ENCODE measurements at regions not wholly inside any gene's neighbourhood (a gene's known extent, or its start where the extent isn't known, plus 50 kb on each side); places are given as distances from the start of the nearest gene placed in this dataset.

- no peaks in the 10 kb centered on the region for H3K9me3 ChIP-seq
- no peaks in the 10 kb centered on the region for H3K27me3 ChIP-seq
- no peak overlapping the region for H3K4me3 ChIP-seq (ENCODE audit: low read depth, low read length)
- no peaks in the 10 kb centered on the region for H3K4me1 ChIP-seq
- TF ChIP-seq, protein P1, sequence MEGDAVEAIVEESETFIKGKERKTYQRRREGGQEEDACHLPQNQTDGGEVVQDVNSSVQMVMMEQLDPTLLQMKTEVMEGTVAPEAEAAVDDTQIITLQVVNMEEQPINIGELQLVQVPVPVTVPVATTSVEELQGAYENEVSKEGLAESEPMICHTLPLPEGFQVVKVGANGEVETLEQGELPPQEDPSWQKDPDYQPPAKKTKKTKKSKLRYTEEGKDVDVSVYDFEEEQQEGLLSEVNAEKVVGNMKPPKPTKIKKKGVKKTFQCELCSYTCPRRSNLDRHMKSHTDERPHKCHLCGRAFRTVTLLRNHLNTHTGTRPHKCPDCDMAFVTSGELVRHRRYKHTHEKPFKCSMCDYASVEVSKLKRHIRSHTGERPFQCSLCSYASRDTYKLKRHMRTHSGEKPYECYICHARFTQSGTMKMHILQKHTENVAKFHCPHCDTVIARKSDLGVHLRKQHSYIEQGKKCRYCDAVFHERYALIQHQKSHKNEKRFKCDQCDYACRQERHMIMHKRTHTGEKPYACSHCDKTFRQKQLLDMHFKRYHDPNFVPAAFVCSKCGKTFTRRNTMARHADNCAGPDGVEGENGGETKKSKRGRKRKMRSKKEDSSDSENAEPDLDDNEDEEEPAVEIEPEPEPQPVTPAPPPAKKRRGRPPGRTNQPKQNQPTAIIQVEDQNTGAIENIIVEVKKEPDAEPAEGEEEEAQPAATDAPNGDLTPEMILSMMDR (IDR thresholded peaks at IDR 0.05; ENCODE audit: low read depth, low read length): no peak
- H3K36me3 ChIP-seq: no peaks in the 10 kb centered on the region
- DNase-seq: no peak
Observed at GRCh38 chr12:89129167-89129870, 223.0 kb downstream of the DUSP6 start.

DNA sequence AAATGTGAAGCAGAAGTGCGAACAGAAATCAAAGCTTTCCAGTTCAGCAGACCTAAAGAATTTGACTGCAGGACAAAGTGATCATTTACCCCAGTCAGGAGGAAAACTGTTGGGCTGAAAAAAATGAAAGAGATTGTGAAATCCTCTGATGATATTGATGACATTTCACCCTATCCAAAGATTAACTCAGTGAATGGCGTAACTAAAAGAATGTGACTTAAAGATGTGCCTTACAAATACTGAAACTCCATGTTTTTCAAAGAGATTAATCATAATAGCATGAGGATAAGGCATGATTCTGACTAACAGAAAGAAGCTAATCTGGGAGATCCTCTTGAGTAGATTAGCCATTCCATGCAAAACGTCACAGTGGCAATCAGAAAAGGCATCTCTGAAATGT, 225.6 kb downstream of the DUSP6 start:
- H3K27me3 ChIP-seq: no peaks in the 10 kb centered on the region
- H3K36me3 ChIP-seq: no peaks in the 10 kb centered on the region
- DNase-seq: no peak
- H3K4me3 ChIP-seq (ENCODE audit: low read depth, low read length): no peak overlapping the region
- no peaks in the 10 kb centered on the region for H3K4me1 ChIP-seq
- TF ChIP-seq, protein P1 (IDR thresholded peaks at IDR 0.05; ENCODE audit: low read depth, low read length): no peak
- no peaks in the 10 kb centered on the region for H3K9me3 ChIP-seq

- no peaks in the 10 kb centered on the region for H3K9me3 ChIP-seq
- no peak overlapping the region for H3K4me3 ChIP-seq (ENCODE audit: low read depth, low read length)
- H3K27me3 ChIP-seq: no peaks in the 10 kb centered on the region
- TF ChIP-seq, protein P1 (IDR thresholded peaks at IDR 0.05; ENCODE audit: low read depth, low read length): no peak
- DNase-seq: no peak
- H3K36me3 ChIP-seq: no peaks in the 10 kb centered on the region
- no peaks in the 10 kb centered on the region for H3K4me1 ChIP-seq
Observed at GRCh38 chr12:89122852-89123251, 229.4 kb downstream of the DUSP6 start.

DNA sequence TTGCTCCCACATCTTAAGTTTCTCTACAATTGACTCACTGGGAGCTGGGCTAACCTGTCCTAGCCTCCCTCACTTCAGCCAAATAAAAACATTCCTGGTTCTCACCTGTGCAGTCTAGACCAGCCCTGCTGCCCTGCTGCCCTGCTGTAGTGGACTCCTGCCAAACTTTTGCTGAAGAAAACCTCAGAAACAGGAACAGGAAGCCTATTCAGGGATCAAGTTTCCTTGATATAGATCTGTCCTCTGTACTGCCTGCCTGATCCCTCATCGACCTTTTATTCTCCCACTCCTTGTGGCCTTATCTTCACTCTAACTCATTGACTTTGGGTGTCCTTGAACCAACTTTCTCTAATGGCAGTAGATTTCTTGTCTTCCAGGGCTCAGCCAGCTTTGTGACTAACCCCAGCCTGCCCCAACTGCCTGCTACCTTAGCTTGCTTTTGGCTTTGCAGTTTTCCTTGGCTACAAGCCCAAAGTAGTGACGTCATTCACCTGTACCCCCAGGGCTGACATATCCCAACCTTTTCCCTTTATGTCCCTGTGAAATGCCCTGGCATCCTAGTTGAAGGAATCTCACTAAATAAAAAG, 234.8 kb downstream of the DUSP6 start:
- Histone ChIP-seq H3K27me3 (no peaks in the 10 kb centered on the region), H3K9me3 (no peaks in the 10 kb centered on the region), H3K4me3 (ENCODE audit: low read depth, low read length) (no peak overlapping the region), H3K36me3 (no peaks in the 10 kb centered on the region), H3K4me1 (no peaks in the 10 kb centered on the region)
- DNase-seq: peak; percentile 10
- TF ChIP-seq, protein P1 (IDR thresholded peaks at IDR 0.05; ENCODE audit: low read depth, low read length): no peak

GRCh38 chr12:89111964-89112363, 240.3 kb downstream of the DUSP6 start:
- H3K36me3 ChIP-seq: no peaks in the 10 kb centered on the region
- no peak overlapping the region for H3K4me3 ChIP-seq (ENCODE audit: low read depth, low read length)
- DNase-seq: no peak
- H3K27me3 ChIP-seq: no peaks in the 10 kb centered on the region
- no peaks in the 10 kb centered on the region for H3K4me1 ChIP-seq
- TF ChIP-seq, protein P1 (IDR thresholded peaks at IDR 0.05; ENCODE audit: low read depth, low read length): no peak
- H3K9me3 ChIP-seq: no peaks in the 10 kb centered on the region

DNA sequence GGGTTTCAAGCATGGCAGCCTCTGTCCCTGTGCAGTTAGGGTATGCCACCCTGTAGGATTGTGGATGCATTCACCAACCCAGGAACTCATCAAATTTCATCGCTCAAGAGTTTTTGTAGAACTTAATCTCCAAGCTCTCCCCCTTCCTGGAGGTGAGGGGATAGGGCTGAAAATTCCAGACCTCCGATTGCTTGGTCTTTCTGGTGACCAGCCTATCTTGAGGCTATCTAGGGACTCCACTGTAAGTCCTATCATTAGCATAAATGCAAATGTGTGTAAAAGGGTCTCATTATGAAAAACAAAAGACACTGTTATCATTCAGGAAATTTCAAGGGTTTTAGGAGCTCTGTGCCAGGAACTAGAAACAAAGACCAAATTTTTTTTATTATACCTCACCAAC, 244.0 kb downstream of the DUSP6 start:
- no peaks in the 10 kb centered on the region; the same call in 1 of the 2 replicates for H3K4me1 ChIP-seq
- H3K27me3 ChIP-seq: no peaks in the 10 kb centered on the region
- TF ChIP-seq, protein P1 (IDR thresholded peaks at IDR 0.05; ENCODE audit: low read depth, low read length): no peak
- H3K9me3 ChIP-seq: no peaks in the 10 kb centered on the region
- DNase-seq: no peak
- no peaks in the 10 kb centered on the region for H3K36me3 ChIP-seq
- H3K4me3 ChIP-seq (ENCODE audit: low read depth, low read length): no peak overlapping the region
